IMR-90 (cell line): ENCODE measurements at regions not wholly inside any gene's neighbourhood (a gene's known extent, or its start where the extent isn't known, plus 50 kb on each side); places are given as distances from the start of the nearest gene placed in this dataset.

Experiments used
- ATAC-seq: fragments of 200-7000 bp; cut with Tn5 transposase; 2 replicates; pipeline ENCODE4 v1.9.1; 2020; ENCODE audit warnings: low read depth, mild to moderate bottlenecking, moderate library complexity
- BruUV-seq: library from RNA; stranded (reverse); fragments of 400-500 nt; replicated peaks from 2 replicates; lab custom pipeline; 2021; lab: Mats Ljungman, UMichigan
- CTCF ChIA-PET: fragments of 300-600 bp; formaldehyde crosslinking; extraction: SDS; loops from one replicate; lab custom pipeline; 2021; ENCODE audit warnings: antibody characterized with exemption; lab: Yijun Ruan, JAX
- POLR2A ChIA-PET: fragments of 300-600 bp; sonication (Branson Sonifier 250); formaldehyde crosslinking; loops from one replicate; lab custom pipeline; 2022; ENCODE audit warnings: antibody characterized with exemption; ENCODE audit not compliant: unreplicated experiment; lab: Charles Lee
- DNase-seq: peaks from one replicate; pipeline ENCODE4 v3.0.0; 2013
- H2AFZ ChIP-seq: replicated peaks from 2 replicates; pipeline ENCODE3; 2013; ENCODE audit warnings: low read length, mild to moderate bottlenecking; ENCODE audit not compliant: poor library complexity
- H2AK5ac ChIP-seq: 2 replicates; pipeline ENCODE4 v1.6.1; 2013; ENCODE audit warnings: low read depth, low read length, inconsistent platforms
- H2AK9ac ChIP-seq: replicated peaks from 2 replicates; pipeline ENCODE3; 2013; ENCODE audit warnings: mild to moderate bottlenecking, low read depth, low read length, moderate library complexity; ENCODE audit not compliant: poor library complexity
- H2BK120ac ChIP-seq: 2 replicates; pipeline ENCODE4 v1.6.1; 2013; ENCODE audit warnings: low read depth, low read length, inconsistent platforms
- H2BK15ac ChIP-seq: 3 replicates; pipeline ENCODE4 v1.6.1; 2013; ENCODE audit warnings: low read depth, low read length, inconsistent platforms
- H2BK20ac ChIP-seq: 2 replicates; pipeline ENCODE4 v1.6.1; 2013; ENCODE audit warnings: low read depth, mild to moderate bottlenecking, inconsistent platforms, low read length, moderate library complexity
- H2BK5ac ChIP-seq: 2 replicates; pipeline ENCODE4 v1.6.1; 2013; ENCODE audit warnings: mild to moderate bottlenecking, low read depth, low read length, inconsistent platforms; ENCODE audit not compliant: poor library complexity, severe bottlenecking
- H3K14ac ChIP-seq: replicated peaks from 2 replicates; pipeline ENCODE4 v1.6.1; 2013; ENCODE audit warnings: low read depth, low read length, inconsistent platforms
- H3K18ac ChIP-seq: 2 replicates; pipeline ENCODE4 v1.6.1; 2013; ENCODE audit warnings: low read depth, low read length, control low read depth
- H3K23ac ChIP-seq: 2 replicates; pipeline ENCODE4 v1.6.1; 2013; ENCODE audit warnings: low read depth, low read length, inconsistent platforms
- H3K27ac ChIP-seq: 2 replicates; pipeline ENCODE4 v1.5.1; 2013; ENCODE audit warnings: mild to moderate bottlenecking, control low read depth, low read length; ENCODE audit not compliant: insufficient read depth
- H3K27me3 ChIP-seq: 2 replicates; pipeline ENCODE4 v1.6.1; 2013; ENCODE audit warnings: low read length; ENCODE audit not compliant: control insufficient read depth, insufficient read depth
- H3K36me3 ChIP-seq: 2 replicates; pipeline ENCODE4 v1.6.1; 2013; ENCODE audit warnings: low read length, mixed read lengths; ENCODE audit not compliant: control insufficient read depth, insufficient read depth
- H3K4ac ChIP-seq: 2 replicates; pipeline ENCODE4 v1.6.1; 2013; ENCODE audit warnings: low read depth, low read length, inconsistent platforms
- H3K4me1 ChIP-seq: 2 replicates; pipeline ENCODE4 v1.6.1; 2013; ENCODE audit warnings: low read length, mixed read lengths; ENCODE audit not compliant: control insufficient read depth, insufficient read depth
- H3K4me2 ChIP-seq: 2 replicates; pipeline ENCODE4 v1.6.1; 2013; ENCODE audit warnings: low read depth, mild to moderate bottlenecking, control low read depth, low read length, moderate library complexity
- H3K4me3 ChIP-seq: 2 replicates; pipeline ENCODE4 v1.5.1; 2013; ENCODE audit warnings: low read depth, mild to moderate bottlenecking, control low read depth, low read length, moderate library complexity; ENCODE audit not compliant: insufficient read depth
- H3K56ac ChIP-seq: 2 replicates; pipeline ENCODE4 v1.6.1; 2013; ENCODE audit warnings: low read length, inconsistent platforms; ENCODE audit not compliant: insufficient read depth; ENCODE audit errors: extremely low read depth
- H3K79me1 ChIP-seq, 2 experiments: 2 replicates each; pipeline ENCODE4 v1.6.1; 2013; ENCODE audit warnings: low read length in 2 of 2, inconsistent platforms in 1 of 2, low read depth in 1 of 2
- H3K9ac ChIP-seq: 2 replicates; pipeline ENCODE4 v1.6.1; 2013; ENCODE audit warnings: low read depth, low read length, control low read depth
- H3K9me1 ChIP-seq: 2 replicates; pipeline ENCODE4 v1.6.1; 2013; ENCODE audit warnings: low read length, inconsistent platforms; ENCODE audit not compliant: insufficient read depth
- H3K9me3 ChIP-seq: 2 replicates; pipeline ENCODE4 v1.6.1; 2013; ENCODE audit warnings: low read length; ENCODE audit not compliant: control insufficient read depth, insufficient read depth
- H4K20me1 ChIP-seq: 2 replicates; pipeline ENCODE4 v1.6.1; 2013; ENCODE audit warnings: low read length, inconsistent platforms; ENCODE audit not compliant: insufficient read depth
- H4K5ac ChIP-seq: 2 replicates; pipeline ENCODE4 v1.6.1; 2013; ENCODE audit warnings: mild to moderate bottlenecking, low read depth, low read length, control low read depth
- H4K8ac ChIP-seq, 2 experiments: 2 replicates each; pipeline ENCODE4 v1.6.1; 2013; ENCODE audit warnings: low read depth in 2 of 2, low read length in 2 of 2, control low read depth in 1 of 2, inconsistent platforms in 1 of 2
- H4K91ac ChIP-seq: 2 replicates; pipeline ENCODE4 v1.6.1; 2013; ENCODE audit warnings: low read depth, low read length, inconsistent platforms; ENCODE audit not compliant: insufficient read depth
- CEBPB ChIP-seq: IDR thresholded peaks from 2 replicates; pipeline ENCODE4 v1.6.1; 2012; ENCODE audit warnings: low read depth, low read length, improper control_type of control experiment
- MXI1 ChIP-seq: IDR thresholded peaks from 2 replicates; pipeline ENCODE4 v1.6.1; 2012; ENCODE audit warnings: low read depth, mild to moderate bottlenecking, low read length, moderate library complexity, borderline replicate concordance
- dilution Hi-C: fragments of 300-500 bp; cut with HindIII; formaldehyde crosslinking; loops from one replicate; pipeline ENCODE4 v1.14.3; 2018; ENCODE audit warnings: low sequenced_read_pairs; ENCODE audit not compliant: unreplicated experiment
- in situ Hi-C: fragments of 300-500 bp; cut with MboI; formaldehyde crosslinking; loops from 3 replicates; pipeline ENCODE4 v1.14.3; 2019; ENCODE audit warnings: low sequenced_read_pairs, inconsistent platforms, mixed read lengths
- intact Hi-C: fragments of 100-400 bp; cut with micrococcal nuclease; formaldehyde crosslinking; loops from 2 replicates; pipeline ENCODE4 v1.10.0; 2022

DNA sequence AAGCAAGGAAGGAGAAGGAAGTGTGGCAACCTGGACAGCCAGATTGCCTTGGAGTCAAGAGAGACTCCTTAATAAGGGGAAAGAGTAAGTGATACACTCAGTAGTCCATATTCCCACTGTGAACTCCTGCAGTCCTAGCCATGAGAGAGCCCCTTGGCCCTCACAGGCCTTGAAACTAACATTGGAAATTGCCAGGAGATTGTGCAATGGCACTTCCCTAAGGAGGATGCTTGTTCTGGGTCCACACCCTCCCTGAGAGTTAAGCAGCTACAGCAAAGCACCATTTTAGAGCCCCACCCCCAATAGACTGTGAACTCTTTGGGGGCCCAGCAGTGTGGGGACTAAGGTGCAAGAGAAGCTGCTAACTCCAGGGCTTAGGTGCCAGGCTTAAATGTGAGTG, 367.7 kb upstream of the CAMK1G start:
- dilution Hi-C loops (no loop called here), in situ Hi-C loops (no loop called here), intact Hi-C loops (no loop called here)
- Histone ChIP-seq H3K36me3 (no peaks in the 10 kb centered on the region), H4K91ac (no peak overlapping the region), H3K79me1 (no peaks in the 10 kb centered on the region), H3K9me3 (no peaks in the 10 kb centered on the region), H2BK5ac (no peak overlapping the region), H4K8ac (no peak overlapping the region), H2BK120ac (no peak overlapping the region), H2BK20ac (no peak overlapping the region), H4K5ac (no peak overlapping the region), H3K4me3 (no peak overlapping the region), H3K56ac (no peak overlapping the region), H3K18ac (no peak overlapping the region), H3K4ac (no peak overlapping the region), H3K14ac (no peak overlapping the region), H3K23ac (no peak overlapping the region), H3K9ac (no peak overlapping the region), H3K4me2 (no peak overlapping the region), H2AK9ac (no peak overlapping the region), H4K20me1 (no peaks in the 10 kb centered on the region), H3K27ac (no peak overlapping the region), H3K4me1 (no peaks in the 10 kb centered on the region), H2AK5ac (no peak overlapping the region), H2AFZ (no peak overlapping the region), H3K9me1 (no peaks in the 10 kb centered on the region), H2BK15ac (no peak overlapping the region), H3K27me3 (no peaks in the 10 kb centered on the region)
- TF ChIP-seq MXI1 = no peak
- 0 out of 2 replicates have a peak, but pooled peaks have one; percentile 22 for TF ChIP-seq CEBPB
- ATAC-seq (no peak), DNase-seq (no peak)
- no TSS peak for BruUV-seq
- CTCF ChIA-PET = no interaction called here
- POLR2A ChIA-PET = no interaction called here
